ENCODE measurements at regions not wholly inside any gene's neighbourhood (a gene's known extent, or its start where the extent isn't known, plus 50 kb on each side); places are given as distances from the start of the nearest gene placed in this dataset.

GRCh38 chr10:30737931-30738391 is 108.4 kb upstream of the LYZL2 start:
- TF ChIP-seq CTCF (IDR thresholded peaks at IDR 0.05): no peak
- TF ChIP-seq POLR2A (IDR thresholded peaks at IDR 0.05): no peak

All from Peyer's patch (tissue), 4 donors.